ENCODE measurements at regions not wholly inside any gene's neighbourhood (a gene's known extent, or its start where the extent isn't known, plus 50 kb on each side); places are given as distances from the start of the nearest gene placed in this dataset.

DNA sequence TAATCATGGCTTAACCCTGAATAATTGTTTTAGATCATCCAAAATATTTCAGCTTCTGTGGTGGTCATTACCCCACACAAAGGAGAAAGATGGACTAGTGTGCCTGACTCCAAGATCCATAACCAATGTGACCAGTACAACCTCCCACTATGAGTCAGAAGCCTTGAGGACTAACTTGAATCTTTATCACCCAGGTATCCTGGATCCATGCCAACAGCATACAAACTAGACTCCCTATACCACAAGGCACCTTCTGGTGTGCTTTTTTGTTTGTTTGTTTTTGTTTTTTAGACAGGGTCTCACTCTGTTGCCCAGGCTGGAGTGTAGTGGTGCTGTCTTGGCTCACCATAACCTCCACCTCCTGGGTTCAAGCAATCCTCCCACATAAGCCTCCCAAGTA, 317.7 kb downstream of the VPS13C start:
- DNase-seq (ENCODE audit: low spot score), result no peak

- DNase-seq (ENCODE audit: low spot score), result no peak
Observed at GRCh38 chr15:61736790-61737189, 323.5 kb downstream of the VPS13C start.

- DNase-seq (ENCODE audit: low spot score), result no peak
Observed at GRCh38 chr15:61731099-61731498, 329.1 kb downstream of the VPS13C start.

DNA sequence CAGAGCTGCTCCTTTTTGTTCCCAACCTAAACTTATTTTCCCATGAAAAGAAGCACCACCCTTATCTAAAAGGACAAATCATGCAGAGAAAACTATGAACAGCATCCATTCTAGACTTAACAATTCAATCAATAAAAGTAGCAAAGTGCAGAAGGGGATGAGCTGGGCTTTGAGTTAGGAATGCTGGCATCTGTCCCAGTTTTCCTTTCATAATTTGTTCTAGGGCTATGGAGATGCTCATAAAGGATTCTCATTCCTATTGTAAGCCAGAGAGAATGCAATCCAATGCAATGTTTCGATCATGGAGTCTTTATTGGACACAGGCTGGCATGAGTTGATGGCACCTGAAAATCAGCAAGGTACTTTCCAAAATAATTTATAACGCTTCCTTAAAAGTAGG, 330.6 kb downstream of the VPS13C start:
- no peak for DNase-seq (ENCODE audit: low spot score)

DNA sequence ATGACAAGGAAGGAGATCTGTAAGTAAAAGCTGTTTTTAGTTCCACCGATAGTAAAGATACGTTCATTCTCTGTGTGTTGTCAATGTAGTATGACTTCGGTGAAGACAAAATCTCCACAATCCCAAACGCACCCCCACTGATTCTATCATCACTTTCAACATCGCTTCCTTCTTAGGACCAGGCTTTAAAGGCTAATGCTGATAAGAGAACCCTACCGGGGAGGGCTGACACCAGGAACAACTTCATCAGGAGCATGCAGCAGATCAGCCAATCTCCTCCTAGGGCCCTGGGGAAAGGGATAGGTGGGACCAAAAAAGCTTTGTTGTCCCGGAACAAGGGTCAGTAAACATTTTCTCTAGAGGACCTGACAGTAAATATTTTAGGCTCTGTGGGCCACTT, 334.1 kb downstream of the VPS13C start:
- no peak for DNase-seq (ENCODE audit: low spot score)

- no peak for DNase-seq (ENCODE audit: low spot score)
Observed at GRCh38 chr15:61725251-61725650, 335.0 kb downstream of the VPS13C start.

GRCh38 chr15:61724251-61724939, 335.9 kb downstream of the VPS13C start:
- peak; percentile 14 for DNase-seq (ENCODE audit: low spot score)

DNA sequence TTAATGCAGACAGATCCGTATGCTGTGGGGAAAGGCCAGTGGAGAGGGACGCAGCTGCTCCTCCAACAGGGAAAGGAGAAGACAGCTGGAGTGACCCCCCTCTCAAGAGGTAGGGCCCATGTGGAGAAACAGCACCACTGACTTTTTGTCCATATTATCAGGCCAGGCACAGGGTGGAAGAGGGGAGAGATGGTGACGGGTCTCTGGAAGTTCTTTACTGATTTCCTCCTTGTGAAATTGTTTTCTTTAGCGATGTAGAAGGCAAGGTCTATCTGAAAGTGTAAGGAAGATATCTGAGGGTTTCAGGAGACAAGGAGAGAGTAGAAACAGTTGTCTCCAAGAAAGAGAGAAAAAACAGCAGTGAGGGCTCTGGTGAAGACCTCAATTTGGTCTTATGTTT, 338.8 kb downstream of the VPS13C start:
- no peak for DNase-seq (ENCODE audit: low spot score)

GRCh38 chr15:61720197-61720704, 340.0 kb downstream of the VPS13C start:
- DNase-seq (ENCODE audit: low spot score), result no peak

DNA sequence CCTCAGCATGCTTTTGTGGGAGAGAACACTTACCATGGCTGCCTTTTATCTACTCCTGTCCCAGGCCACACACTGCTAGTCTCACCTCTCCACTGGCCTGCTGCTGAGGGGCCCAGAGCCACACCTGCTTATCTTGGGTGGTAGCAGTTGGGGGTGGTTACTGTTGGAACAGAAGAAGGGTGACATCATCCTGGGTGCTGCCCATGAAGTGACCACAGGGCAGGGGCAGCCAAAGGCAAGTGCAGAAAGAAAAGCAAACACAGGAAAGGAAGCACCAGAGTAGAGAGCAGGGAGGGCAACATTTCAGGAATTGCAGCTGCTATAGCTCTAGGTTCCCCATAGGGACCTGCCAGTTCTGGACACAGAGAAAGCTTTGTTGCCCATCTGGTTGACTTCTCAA, 345.2 kb downstream of the VPS13C start:
- no peak for DNase-seq (ENCODE audit: low spot score)

DNA sequence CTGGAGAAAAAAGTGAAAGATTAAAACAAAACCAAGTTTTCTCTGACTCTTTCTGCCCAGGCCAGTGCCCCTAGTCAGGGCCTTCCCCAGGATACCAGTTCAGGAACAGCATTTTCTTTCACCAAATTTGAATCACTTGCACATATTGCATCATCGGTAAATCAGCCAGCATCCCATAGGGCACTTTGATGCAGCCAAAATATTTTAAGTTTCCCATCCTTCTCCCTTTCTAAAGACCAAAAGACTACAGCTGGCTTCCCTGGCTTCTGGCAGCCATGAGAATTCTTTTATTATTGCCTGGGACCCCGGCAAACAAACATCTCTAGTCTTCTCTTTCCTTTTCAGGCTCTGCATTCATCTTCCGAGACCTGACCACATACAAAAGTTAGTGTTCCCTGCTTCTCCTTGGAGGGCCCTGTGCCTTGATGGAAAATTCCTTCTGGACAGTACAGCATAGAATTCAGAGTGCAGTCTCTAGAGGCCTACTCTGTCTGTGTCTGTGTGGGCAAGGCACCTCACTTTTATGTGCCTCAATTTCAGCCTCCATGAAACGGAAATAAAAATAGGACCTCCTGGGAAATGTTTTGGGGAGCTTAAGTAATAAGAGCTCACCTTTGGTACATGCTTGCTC, 348.0 kb downstream of the VPS13C start:
- DNase-seq (ENCODE audit: low spot score), result peak; percentile 62

DNA sequence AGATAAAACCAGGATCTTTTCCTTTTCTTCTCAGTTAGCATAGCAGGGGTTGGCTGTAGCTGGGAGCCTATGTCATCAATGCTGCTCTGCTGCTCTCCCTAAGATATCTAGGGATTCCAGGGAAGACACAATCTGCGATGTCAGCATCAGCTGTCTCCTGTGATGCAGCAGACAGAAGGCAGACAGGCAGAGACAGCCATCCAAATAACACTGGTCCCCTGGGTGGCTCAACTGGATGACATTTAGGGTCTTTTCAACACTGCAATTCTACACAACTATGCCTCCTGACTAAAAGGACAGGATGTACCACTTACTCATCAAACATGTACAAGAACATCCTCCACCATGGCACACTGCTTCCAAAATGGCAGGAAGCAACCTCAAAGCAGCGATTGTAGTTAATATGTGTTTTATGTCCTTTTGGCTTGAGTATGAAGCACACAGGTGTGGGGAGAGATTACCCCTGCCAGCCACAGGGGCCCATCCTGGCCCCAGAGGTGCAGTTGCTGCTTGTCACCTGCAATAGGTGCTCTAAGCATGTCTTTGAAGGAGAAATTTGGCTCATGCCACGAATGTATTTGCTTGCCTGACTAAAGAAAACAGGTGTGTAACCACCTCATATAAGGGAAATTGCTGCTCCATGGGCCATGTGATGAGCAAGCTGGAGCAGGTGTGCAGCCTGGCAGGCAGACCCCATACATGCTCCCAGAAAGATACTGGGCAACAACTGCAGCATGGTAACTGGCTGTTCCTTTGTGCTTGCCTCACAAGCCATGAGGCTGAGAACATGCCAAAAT, 357.8 kb downstream of the VPS13C start:
- no peak for DNase-seq (ENCODE audit: low spot score)

DNA sequence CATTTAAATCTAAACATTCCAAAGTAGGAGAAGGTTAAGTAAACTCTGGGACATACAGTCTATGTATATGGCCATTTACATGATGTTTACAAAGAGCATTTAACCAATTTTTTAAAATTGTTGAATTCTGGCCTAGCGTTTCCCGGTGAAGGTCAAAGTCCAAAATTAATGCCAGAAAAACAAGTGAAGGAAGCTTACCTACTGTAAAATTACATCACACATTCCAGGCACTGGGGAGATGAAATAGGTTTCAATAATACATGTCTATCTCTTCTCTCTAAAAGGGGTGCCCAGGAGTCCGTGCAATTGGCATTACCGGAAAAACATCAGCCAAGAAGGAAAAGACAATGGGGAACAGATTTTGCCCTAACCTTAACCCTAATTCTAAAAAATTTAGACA, 358.8 kb downstream of the VPS13C start:
- no peak for DNase-seq (ENCODE audit: low spot score)

DNA sequence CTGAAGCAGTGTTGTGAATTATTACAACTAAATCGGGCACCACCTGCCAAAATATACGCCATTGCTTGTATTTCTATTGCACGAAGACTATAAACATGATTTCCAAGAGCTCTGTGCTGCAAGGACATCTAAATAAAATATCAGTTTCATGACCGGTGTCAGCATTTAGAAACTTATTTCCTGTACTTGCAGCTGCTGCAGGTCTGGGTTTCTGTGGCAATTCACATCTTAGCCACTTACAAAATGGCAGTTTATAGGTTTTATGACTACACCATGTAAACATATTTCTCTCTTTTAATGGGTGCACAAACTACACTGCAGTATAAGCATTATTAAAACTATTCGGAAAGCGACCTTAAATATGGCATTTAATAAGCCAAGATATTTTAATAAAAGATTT, 359.4 kb downstream of the VPS13C start:
- DNase-seq (ENCODE audit: low spot score), result no peak

DNA sequence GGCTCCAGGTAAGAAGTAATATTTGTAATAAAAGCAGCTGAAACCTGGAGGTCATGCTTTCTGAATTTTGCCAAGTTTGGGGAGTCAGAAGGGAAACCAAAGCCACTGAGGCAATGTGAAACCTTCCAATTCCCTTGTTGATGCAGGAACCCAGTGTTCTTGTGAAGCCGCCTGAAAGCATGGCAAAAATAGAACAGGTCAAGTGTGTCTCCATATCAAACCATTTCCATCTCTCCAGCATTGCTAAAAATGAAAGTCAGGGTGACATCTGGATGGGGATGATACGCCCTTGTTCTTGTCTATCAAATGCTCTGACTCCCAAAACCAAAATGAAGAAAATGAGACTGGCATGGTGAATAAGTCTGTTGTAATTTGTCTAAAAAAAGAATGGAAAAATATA, 362.5 kb downstream of the VPS13C start:
- no peak for DNase-seq (ENCODE audit: low spot score)

GRCh38 chr15:61689067-61689466, 371.2 kb downstream of the VPS13C start:
- no peak for DNase-seq (ENCODE audit: low spot score)

DNA sequence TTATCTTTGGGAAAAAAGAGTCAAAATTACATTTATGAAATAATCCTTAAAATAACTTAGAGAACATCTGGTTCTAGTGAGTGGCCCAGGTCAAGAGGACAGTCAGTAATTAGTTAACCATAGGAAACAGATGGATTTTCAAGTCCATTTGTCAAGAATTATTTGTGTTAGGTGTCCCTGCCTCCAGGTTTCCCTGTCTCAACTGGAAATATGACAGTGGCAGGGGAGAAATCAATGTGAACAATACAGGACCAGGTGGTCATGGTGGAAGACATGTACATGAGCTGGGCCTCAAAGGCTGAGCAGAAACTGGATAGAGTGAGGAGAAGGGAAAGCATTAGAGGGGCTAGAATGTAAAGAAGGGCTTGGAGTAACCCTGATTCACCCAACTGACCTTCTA, 372.6 kb downstream of the VPS13C start:
- DNase-seq (ENCODE audit: low spot score), result no peak

- DNase-seq (ENCODE audit: low spot score), result no peak
Observed at GRCh38 chr15:61687124-61687523, 373.1 kb downstream of the VPS13C start.

GRCh38 chr15:61685971-61686370, 374.3 kb downstream of the VPS13C start:
- DNase-seq (ENCODE audit: low spot score), result no peak

DNA sequence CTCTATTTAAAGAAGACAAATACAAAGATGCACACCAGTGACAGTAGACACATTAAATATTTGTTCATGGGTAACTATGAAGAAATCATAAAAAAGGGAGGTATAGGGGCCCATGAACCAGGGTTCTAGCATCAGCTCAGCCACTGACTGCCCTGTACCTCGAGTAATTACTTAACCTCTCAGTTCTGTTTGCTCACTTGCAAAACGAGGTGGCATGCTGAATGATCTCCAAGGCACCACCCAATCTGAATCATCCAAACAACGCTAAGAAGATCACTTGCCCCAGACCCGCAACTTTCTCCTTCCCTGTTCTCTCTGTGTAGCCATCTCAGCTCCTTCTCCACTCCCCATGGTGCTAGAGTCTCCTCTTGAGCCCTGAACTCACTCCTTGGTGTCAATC, 374.7 kb downstream of the VPS13C start:
- no peak for DNase-seq (ENCODE audit: low spot score)

DNA sequence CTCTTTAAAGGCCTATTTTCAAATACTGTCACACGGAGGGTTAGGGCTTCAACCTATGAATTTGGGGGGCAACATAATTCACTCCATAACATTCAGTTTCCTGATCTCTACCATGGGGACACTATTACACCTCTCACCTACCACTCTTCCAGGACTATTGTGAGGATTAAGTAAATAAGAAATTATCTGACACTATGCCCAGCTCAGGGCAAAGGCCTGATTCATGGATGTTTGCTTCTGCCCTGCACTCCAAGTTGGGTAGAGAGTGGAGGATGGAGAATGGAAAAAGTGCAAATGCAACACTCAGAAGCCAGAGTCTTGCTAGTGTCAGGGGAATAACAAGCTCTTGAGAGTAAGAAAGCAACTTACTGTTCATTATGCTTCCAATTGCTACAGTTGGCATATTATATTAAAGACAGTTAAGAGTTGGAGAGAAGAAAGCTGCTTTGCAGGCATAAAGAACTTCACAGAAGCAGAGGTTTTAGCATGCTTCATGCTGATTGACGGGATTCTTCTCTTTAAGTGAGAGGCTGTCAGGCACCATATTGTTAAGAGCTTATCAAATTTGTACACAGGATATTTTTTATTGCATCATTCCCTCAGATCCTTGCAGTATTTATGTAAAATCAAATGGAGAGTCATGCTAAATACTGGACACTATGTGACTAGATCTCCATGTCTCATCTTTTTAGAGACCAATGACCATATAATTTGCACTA, 375.3 kb downstream of the VPS13C start:
- no peak for DNase-seq (ENCODE audit: low spot score)

All from pons (tissue), 1 donor.